Epithelial cell of prostate (primary cell): ENCODE measurements at regions not wholly inside any gene's neighbourhood (a gene's known extent, or its start where the extent isn't known, plus 50 kb on each side); places are given as distances from the start of the nearest gene placed in this dataset.

Source experiments
- DNase-seq: peaks from one replicate; pipeline ENCODE4 v3.0.0-alpha.2; 2011; ENCODE audit warnings: low read depth, low spot score
- H3K27ac ChIP-seq: fragments of 450-650 bp; 2 replicates; pipeline ENCODE4 v1.5.1; 2017; ENCODE audit warnings: mild to moderate bottlenecking

- no peak overlapping the region for H3K27ac ChIP-seq
- no peak for DNase-seq
Measured at GRCh38 chr16:73515616-73516015, 467.7 kb upstream of the ZFHX3 start.

DNA sequence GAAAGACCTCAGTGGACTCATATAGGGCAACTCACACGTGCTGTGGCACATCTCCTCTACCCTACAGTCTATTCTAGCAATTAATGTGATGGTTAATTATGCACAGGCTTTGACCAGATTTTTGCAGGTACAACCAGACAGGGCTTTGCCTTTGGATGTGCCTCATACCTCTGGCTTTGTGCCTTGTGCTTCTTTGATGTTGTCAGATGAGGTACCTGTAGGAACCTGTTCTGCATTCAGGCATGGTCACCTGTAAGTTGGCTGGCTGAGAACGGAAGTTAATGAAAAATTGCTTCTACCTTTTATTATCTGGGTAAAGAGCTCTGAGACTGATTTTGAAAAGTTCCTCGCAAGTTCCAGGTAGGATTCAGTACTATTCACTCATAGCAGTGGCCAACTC lies 462.9 kb upstream of the ZFHX3 start:
- DNase-seq = no peak
- H3K27ac ChIP-seq = no peak overlapping the region

DNA sequence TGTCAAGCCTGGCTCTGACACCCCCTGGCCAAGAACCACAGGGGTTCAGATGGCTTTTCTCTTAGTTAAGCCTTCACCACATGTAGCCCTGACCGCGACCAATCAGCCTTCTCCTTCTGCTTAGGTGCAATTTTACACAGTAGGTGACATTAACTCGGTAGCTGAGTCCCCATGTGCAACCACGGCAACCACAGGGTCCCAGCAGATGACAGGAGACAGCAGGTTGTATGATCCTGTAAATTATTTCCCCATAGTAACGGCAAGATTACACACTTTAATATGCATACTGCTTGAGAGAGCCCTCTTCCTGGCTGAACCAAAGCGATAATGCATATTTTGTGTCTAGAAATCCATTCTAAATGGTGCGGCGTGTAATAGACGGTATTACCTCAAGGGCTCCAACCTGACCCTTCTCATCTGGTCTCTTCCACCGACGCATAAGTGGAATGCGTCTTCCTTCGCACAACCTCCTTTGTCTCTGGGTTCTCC lies 458.7 kb upstream of the ZFHX3 start:
- no peak for DNase-seq
- H3K27ac ChIP-seq = no peak overlapping the region

- no peak for DNase-seq
- no peak overlapping the region for H3K27ac ChIP-seq
Measured at GRCh38 chr16:73505577-73505976, 457.6 kb upstream of the ZFHX3 start.

- DNase-seq = no peak
- H3K27ac ChIP-seq = no peak overlapping the region
Measured at GRCh38 chr16:73504591-73505575, 457.0 kb upstream of the ZFHX3 start.

GRCh38 chr16:73503093-73503492 lies 455.2 kb upstream of the ZFHX3 start:
- H3K27ac ChIP-seq = no peak overlapping the region
- no peak for DNase-seq

DNA sequence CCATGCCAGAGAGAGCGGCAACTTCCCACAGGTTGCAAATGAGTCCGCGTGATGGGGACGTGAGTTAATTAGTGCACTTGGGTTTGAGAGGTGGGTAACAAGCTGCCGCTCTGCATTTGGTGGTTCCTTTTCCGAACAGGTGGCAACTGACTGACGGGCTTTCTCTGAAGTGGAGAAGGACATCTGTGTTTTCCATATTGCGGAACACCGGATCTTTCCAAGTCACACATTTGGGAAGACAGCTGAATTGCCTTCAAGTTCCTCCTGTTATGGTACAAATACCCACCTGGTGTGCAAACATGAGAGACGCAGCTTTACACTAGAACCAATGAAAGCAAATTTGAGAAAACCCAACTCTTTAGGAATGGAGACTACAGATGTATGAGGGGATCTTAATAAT lies 451.3 kb upstream of the ZFHX3 start:
- H3K27ac ChIP-seq = no peak overlapping the region
- DNase-seq = no peak

GRCh38 chr16:73485880-73486279 lies 438.0 kb upstream of the ZFHX3 start:
- H3K27ac ChIP-seq = no peak overlapping the region
- DNase-seq = no peak

GRCh38 chr16:73483934-73484711 lies 436.2 kb upstream of the ZFHX3 start:
- H3K27ac ChIP-seq = no peak overlapping the region
- DNase-seq = no peak

GRCh38 chr16:73483076-73483791 lies 435.3 kb upstream of the ZFHX3 start:
- DNase-seq = no peak
- H3K27ac ChIP-seq = no peak overlapping the region

DNA sequence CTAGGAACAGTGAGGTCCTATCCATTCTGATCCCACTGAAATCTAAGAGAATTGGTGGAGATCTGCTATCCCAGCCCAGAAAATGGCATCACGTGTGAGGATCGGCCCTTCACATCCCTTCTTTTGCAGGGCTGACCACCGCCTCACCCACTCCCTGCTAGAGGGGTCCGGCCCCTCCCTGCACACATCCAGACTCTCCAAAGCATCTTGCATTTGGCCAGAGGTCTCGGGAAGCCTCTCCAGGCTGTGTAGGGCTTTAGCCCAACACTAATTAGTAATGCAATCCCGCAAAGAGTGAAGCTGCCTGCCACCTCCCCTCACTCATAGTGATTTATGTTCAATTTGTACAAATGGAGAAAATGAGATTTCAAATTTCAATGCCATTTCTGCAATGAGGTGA lies 434.4 kb upstream of the ZFHX3 start:
- no peak overlapping the region for H3K27ac ChIP-seq
- no peak for DNase-seq

GRCh38 chr16:73480381-73480780 lies 432.5 kb upstream of the ZFHX3 start:
- no peak overlapping the region for H3K27ac ChIP-seq
- DNase-seq = no peak

DNA sequence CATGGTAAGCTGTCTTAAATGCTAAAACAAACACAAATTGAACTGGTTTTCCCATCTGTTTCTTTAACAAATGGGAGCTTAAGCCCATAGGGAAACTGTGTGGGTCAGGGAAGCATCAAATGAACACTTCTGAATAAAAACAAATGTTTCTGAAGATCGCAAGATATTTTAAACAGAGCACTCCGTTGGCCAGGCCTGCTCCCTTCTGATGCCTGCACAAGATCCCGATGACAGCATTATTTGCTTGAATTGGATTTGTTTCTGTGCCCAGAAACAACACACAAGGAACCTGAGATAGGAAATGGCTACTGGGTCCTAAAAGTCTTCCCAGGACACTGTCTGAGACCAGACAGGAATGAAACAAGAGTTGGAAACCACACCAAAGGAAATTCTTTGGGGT lies 425.8 kb upstream of the ZFHX3 start:
- DNase-seq = no peak
- no peak overlapping the region for H3K27ac ChIP-seq

DNA sequence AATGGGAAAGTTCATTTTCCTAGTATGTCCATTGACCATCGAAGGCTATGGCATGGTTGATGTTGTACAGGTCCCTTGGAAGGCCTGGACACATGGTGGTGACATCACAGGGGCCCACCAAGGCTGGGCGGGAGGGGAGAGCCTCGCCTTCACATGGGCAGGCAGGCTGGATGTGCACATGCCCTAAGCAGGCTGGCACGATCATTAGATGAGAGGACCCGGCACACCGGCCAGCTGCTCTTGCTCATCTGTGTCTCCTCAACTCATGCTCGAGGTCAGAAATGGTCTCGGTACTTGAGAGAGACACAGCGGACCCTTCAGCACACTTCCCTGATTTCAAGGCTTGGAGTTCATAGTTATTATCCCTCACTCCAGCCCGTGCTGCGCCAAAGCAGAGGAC lies 416.9 kb upstream of the ZFHX3 start:
- no peak for DNase-seq
- H3K27ac ChIP-seq = no peak overlapping the region

DNA sequence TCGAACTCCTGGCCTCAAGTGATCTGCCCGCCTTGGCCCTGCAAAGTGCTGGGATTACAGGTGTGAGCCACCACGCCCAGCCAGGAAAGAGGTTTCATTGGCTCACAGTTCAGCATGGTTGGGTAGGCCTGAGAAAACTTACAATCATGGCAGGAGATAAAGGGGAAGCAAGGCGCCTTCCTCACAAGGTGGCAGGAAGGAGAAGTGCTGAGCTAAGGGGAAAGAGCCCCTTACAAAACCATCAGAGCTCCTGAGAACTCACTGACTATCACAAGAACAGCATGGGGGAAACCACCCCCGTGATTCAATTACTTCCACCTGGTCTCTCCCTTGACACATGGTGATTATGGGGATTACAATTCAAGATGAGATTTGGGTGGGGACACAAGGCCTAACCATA lies 411.7 kb upstream of the ZFHX3 start:
- no peak overlapping the region for H3K27ac ChIP-seq
- DNase-seq = no peak

DNA sequence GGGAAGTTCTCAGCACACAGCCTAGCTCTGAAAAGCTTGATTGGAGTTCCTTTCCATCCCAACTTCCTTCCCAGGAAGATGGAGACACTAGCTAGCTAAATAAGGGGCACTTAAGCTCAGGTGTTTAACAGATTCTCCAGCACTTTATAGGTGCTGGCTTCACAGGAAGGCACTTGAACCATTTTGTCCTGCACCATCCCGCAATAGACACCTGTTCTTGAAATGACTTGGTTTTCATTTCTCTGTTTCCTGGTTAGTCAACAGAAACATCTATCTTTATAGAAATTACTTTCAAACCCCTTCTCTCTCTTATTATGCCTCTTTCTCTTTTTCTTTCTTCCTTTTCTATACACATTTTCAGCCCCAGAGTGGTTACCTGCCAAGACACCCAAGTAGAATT lies 409.9 kb upstream of the ZFHX3 start:
- no peak for DNase-seq
- no peak overlapping the region for H3K27ac ChIP-seq

GRCh38 chr16:73448970-73449369 lies 401.0 kb upstream of the ZFHX3 start:
- no peak for DNase-seq
- no peak overlapping the region for H3K27ac ChIP-seq

GRCh38 chr16:73447846-73448245 lies 399.9 kb upstream of the ZFHX3 start:
- DNase-seq = no peak
- no peak overlapping the region for H3K27ac ChIP-seq

- DNase-seq = no peak
- no peak overlapping the region for H3K27ac ChIP-seq
Measured at GRCh38 chr16:73434621-73435020, 386.7 kb upstream of the ZFHX3 start.

DNA sequence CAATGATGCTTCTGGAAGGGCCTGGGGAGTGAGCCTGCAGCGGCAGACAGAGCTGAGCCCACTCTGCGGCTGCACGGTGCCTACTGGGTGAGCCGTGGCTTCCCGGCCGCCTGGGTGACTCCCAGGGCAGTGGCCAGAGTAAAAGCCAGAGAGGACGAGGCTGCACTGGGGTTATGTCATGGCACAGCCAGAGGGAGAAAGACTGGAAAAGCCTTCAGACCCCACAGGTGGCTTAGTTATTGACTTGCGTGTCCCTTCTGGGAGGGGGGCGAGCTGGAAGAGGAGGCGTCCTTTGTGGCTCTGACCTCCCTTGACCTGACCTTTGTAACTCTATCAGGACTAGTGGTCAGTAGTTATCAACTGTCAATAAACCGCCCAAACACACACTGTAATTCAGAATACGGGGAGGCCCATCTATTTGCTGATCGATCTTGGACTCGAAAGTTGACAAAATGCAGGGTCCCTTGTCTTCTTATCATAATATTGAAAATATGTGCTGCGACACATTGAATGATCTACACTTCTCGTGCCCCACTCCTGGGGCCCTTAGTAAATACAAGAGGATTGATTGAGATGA lies 385.9 kb upstream of the ZFHX3 start:
- no peak overlapping the region for H3K27ac ChIP-seq
- no peak for DNase-seq
